ENCODE measurements at regions not wholly inside any gene's neighbourhood (a gene's known extent, or its start where the extent isn't known, plus 50 kb on each side); places are given as distances from the start of the nearest gene placed in this dataset.
"Not testable (repeated sequence)": the region's sequence is repeated elsewhere in the genome, so short reads cannot be mapped to it uniquely, and the experiment has no call there.

DNA sequence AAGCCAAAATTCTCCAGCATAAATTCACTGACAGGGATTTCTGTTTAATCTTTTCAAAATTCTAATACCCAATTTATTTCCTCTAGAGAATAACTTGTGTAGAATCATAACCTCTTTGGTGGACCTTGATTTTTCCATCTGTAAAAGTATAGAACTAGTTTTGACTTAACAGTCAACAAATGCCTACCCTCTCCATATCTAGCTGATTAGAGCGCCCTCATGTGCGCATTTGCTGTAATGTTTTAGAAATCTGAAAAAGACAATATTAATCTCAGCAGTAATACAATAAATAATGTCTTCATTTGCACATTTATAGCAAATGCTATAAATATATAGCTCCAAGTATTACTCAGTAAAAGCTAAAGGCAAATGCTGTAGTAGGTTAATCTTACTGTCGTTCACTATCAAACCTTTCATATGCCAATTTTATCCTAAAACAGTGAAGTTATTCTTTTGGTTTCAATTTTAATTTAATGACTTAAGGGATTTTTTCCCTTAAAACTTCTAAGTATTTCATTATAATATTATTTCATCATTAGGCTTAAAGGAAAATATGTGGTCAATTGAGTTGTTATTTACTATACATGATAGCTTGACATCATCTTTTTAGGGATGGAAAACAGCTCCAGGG, 153.6 kb upstream of the EFCAB3 start:
- not testable (repeated sequence) for H3K36me3 Mint-ChIP-seq; DNase-seq (ENCODE audit: extremely low spot score, unreplicated experiment); H3K4me1 Mint-ChIP-seq (ENCODE audit: unreplicated experiment); H3K9me3 Mint-ChIP-seq; H3K27ac Mint-ChIP-seq; H3K4me3 Mint-ChIP-seq; H3K27me3 Mint-ChIP-seq
- TF ChIP-seq, protein P1, sequence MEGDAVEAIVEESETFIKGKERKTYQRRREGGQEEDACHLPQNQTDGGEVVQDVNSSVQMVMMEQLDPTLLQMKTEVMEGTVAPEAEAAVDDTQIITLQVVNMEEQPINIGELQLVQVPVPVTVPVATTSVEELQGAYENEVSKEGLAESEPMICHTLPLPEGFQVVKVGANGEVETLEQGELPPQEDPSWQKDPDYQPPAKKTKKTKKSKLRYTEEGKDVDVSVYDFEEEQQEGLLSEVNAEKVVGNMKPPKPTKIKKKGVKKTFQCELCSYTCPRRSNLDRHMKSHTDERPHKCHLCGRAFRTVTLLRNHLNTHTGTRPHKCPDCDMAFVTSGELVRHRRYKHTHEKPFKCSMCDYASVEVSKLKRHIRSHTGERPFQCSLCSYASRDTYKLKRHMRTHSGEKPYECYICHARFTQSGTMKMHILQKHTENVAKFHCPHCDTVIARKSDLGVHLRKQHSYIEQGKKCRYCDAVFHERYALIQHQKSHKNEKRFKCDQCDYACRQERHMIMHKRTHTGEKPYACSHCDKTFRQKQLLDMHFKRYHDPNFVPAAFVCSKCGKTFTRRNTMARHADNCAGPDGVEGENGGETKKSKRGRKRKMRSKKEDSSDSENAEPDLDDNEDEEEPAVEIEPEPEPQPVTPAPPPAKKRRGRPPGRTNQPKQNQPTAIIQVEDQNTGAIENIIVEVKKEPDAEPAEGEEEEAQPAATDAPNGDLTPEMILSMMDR (conservative IDR thresholded peaks at IDR 0.05): peak; percentile 69

DNA sequence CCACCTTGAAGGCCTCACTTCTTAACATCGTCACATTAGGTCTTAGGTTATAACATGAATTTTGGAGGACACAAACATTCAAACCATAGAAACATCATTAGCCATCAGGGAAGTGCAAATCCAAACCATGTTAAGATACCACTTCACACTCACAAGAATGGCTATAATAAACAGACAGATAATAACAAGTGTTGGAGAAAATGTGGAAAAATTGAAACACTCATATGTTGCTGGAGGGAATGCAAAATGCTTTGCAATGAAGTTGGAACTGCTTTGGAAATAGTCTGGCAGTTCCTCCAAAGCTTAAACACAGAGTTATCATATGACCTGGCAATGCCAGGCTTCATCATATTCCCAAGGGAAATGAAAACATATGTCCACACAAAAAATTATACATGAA, 156.8 kb upstream of the EFCAB3 start:
- H3K4me3 Mint-ChIP-seq; H3K4me1 Mint-ChIP-seq (ENCODE audit: unreplicated experiment); DNase-seq (ENCODE audit: extremely low spot score, unreplicated experiment); H3K9me3 Mint-ChIP-seq; H3K27ac Mint-ChIP-seq; H3K36me3 Mint-ChIP-seq; H3K27me3 Mint-ChIP-seq: not testable (repeated sequence)

DNA sequence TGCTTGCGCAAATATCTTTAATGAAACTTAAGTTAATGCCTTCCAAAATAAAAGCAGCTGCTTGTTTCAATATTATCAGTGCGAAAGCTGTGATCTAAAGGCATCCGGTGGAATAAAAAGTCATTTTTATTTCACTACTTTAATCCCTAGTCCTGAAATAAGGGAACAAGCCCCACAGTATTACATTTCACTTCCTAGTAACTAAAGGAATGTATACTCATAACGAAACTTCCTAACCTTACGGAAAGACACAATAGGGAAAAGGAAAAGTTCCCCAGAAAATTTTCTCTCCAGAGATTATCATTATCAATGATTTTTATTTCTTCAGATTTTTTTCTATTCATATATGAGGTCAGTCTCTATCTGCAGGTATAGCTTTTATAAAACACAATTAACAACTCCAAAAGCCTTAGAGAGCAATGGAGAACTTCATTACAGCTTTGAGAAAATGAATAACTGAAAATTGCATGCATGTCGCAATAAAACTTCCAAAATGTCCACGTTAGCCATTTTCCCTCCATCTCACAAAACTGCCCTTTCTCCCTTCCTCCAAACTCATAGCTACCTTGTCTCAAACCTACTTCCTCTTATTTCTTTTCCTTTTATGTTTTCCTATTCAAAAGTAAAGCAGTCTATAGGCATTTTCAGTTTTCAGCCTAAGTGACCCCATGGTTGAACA, 154.3 kb upstream of the MED13 start:
- peaks cover 4% of the 10 kb centered on the region for H3K4me1 Mint-ChIP-seq (ENCODE audit: unreplicated experiment)
- H3K27me3 Mint-ChIP-seq: no peaks in the 10 kb centered on the region
- H3K36me3 Mint-ChIP-seq: no peaks in the 10 kb centered on the region

DNA sequence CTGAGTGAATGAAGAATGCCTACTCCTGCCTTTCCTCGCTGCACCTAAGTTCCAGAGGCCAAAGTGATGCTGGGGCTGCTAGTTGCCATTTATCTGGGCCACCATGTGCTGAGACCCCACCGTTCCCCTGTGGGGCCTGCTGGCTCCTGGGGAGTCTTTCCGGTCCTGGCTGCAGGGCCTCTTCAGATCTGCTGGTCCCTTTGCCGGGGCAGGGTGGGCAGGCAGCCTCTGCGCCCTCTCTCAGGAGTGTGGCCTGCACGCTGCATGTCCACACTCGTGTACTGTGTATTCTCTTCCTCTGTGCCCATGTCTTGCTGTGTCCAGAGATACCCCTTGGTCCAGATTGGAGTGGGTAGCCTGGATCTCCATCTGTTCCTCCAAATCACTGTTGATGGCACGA, 151.8 kb upstream of the MED13 start:
- Mint-ChIP-seq H3K27me3 (peaks cover 7% of the 10 kb centered on the region), H3K4me1 (ENCODE audit: unreplicated experiment) (peaks cover 4% of the 10 kb centered on the region), H3K4me3 (no peak overlapping the region), H3K9me3 (peaks cover 6% of the 10 kb centered on the region), H3K27ac (no peak overlapping the region), H3K36me3 (no peaks in the 10 kb centered on the region)
- DNase-seq (ENCODE audit: extremely low spot score, unreplicated experiment): no peak
- TF ChIP-seq, protein P1 (conservative IDR thresholded peaks at IDR 0.05): no peak

More for the DNA sequence above, 154.3 kb upstream of the MED13 start:
- H3K4me3 Mint-ChIP-seq: no peak overlapping the region
- TF ChIP-seq, protein P1 (conservative IDR thresholded peaks at IDR 0.05): no peak
- no peak for DNase-seq (ENCODE audit: extremely low spot score, unreplicated experiment)
- H3K27ac Mint-ChIP-seq: no peak overlapping the region
- peaks cover 6% of the 10 kb centered on the region for H3K9me3 Mint-ChIP-seq

DNA sequence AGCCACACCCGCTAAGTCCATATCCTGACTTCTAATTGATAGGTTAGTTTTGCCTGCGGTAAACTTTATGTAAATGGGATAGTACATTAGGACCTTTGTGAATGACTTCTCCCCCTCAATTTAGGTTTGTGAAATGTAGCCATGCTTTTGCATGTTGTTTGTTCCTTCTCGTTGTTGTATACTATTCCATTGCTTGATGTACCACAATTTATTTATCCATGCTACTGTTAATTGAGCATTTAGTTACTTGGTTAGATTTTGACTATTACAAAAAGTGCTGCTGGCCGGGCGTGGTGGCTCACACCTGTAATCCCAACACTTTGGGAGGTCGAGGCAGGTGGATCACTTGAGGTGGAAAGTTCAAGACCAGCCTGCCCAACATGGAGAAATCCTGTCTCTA, 150.8 kb upstream of the MED13 start:
- H3K4me3 Mint-ChIP-seq; H3K4me1 Mint-ChIP-seq (ENCODE audit: unreplicated experiment); H3K27me3 Mint-ChIP-seq; H3K27ac Mint-ChIP-seq; H3K9me3 Mint-ChIP-seq; H3K36me3 Mint-ChIP-seq; DNase-seq (ENCODE audit: extremely low spot score, unreplicated experiment): not testable (repeated sequence)

DNA sequence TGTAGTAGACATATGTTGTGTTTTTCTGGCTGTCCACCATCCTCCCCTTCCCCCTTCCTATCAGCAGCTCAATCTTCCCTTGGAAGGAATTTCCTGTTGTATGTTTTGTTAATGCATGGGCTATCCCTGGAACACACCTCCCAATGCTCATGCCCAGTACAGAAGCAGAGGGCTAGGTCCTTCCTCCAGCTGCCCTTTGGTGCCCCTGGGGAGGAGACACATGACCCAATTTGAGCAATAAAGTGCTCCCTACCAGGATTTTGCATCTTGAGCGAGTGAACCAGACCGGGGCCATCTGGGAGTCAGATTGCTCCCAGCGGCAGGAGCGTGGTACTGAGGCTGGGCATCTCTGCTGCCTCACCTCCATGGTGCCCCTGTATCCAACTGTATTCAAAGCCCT, 141.5 kb upstream of the MED13 start:
- H3K36me3 Mint-ChIP-seq: no peaks in the 10 kb centered on the region
- no peak overlapping the region for H3K27ac Mint-ChIP-seq
- DNase-seq (ENCODE audit: extremely low spot score, unreplicated experiment): no peak
- H3K4me1 Mint-ChIP-seq (ENCODE audit: unreplicated experiment): peaks cover 6% of the 10 kb centered on the region
- TF ChIP-seq, protein P1 (conservative IDR thresholded peaks at IDR 0.05): no peak
- H3K9me3 Mint-ChIP-seq: peaks cover 4% of the 10 kb centered on the region
- no peaks in the 10 kb centered on the region for H3K27me3 Mint-ChIP-seq
- no peak overlapping the region for H3K4me3 Mint-ChIP-seq

DNA sequence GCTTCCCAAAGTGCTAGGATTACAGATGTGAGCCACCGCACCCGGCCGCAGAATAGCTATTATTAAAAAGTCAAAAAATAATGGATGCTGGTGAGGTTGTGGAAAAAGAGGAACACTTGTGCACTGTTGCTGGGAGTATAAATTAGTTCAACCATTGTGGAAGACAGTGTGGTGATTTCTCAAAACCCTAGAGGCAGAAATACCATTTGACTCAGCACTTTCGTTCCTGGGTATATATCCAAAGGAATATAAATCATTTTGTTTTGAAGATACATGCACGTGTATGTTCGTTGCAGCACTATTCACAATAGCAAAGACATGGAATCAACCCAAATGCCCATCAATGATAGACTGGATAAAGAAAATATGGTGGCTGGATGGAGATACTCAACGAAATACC, 132.1 kb upstream of the MED13 start:
- H3K36me3 Mint-ChIP-seq; H3K9me3 Mint-ChIP-seq; H3K27ac Mint-ChIP-seq; H3K4me3 Mint-ChIP-seq; H3K27me3 Mint-ChIP-seq; H3K4me1 Mint-ChIP-seq (ENCODE audit: unreplicated experiment); DNase-seq (ENCODE audit: extremely low spot score, unreplicated experiment): not testable (repeated sequence)

DNA sequence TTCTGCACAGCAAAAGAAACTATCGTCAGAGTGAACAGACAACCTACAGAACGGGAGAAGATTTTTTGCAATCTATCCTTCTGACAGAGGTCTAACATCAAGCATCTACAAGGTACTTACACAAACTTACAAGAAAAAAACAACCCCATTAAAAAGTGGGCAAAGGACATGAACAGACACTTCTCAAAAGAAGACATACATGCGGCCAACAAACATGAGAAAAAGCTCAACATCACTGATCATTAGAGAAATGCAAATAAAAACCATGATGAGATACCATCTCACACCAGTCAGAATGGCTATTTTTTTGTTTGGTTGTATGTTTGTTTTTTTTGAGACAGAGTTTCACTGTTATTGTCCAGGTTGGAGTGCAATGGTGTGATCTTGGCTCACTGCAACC, 131.5 kb upstream of the MED13 start:
- not testable (repeated sequence) for H3K9me3 Mint-ChIP-seq; DNase-seq (ENCODE audit: extremely low spot score, unreplicated experiment); H3K4me3 Mint-ChIP-seq; H3K27ac Mint-ChIP-seq; H3K36me3 Mint-ChIP-seq; H3K27me3 Mint-ChIP-seq; H3K4me1 Mint-ChIP-seq (ENCODE audit: unreplicated experiment)

All from type B pancreatic cell (in vitro differentiated cells).